ENCODE measurements at regions not wholly inside any gene's neighbourhood (a gene's known extent, or its start where the extent isn't known, plus 50 kb on each side); places are given as distances from the start of the nearest gene placed in this dataset.
"Not testable (repeated sequence)": the region's sequence is repeated elsewhere in the genome, so short reads cannot be mapped to it uniquely, and the experiment has no call there.

DNA sequence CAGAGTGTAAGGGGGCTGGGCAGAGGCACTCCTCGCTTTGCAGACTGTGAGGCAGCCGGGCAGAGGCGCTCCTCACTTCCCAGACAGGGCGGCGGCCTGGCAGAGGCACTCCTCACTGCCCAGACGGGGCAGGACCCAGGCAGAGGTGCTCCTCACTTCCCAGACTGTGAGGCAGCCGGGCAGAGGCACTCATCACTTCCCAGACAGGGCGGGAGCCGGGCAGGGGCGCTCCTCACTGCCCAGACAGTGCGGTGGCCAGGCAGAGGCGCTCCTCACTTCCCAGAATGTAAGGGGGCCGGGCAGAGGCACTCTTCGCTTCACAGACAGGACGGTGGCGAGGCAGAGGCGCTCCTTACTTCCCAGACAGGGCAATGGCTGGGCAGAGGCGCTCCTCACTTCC is 442.5 kb downstream of the SPATA31D1 start:
- no peak for DNase-seq (ENCODE audit: low read depth in 4 of 4, low spot score in 3 of 4)

DNA sequence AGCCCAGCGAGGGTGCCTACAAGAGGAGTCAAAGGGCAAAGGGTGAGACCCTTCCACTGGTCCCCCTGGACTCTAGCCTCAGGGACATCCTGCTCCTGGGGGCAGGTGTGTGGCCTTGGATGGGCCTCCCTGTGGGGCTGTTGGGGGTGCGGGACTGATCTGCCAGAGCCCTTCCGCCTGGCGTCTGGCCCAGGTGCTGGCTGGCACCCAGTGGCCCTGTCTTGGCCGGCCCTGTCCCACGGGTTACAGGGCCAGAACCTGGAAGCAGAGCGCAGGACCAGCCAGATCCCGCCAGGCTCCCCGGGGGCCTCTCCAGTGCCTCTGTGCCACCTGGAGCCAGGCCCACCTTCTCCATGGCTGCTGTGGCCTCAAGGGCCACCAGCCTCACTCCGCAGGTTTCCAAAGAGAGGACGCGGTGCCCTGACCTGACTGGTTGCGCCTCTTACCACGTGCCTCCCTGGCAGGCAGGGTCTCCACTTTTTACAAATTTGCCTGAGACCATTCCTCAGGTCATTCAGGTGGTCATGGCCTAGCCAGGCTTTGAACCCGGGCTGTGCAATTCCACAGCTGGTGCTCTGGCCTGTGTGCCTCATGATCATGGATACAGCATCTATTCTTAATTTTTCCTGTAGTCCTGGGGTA is 444.8 kb downstream of the SPATA31D1 start:
- DNase-seq (ENCODE audit: low read depth in 4 of 4, low spot score in 3 of 4) = not testable (repeated sequence)

DNA sequence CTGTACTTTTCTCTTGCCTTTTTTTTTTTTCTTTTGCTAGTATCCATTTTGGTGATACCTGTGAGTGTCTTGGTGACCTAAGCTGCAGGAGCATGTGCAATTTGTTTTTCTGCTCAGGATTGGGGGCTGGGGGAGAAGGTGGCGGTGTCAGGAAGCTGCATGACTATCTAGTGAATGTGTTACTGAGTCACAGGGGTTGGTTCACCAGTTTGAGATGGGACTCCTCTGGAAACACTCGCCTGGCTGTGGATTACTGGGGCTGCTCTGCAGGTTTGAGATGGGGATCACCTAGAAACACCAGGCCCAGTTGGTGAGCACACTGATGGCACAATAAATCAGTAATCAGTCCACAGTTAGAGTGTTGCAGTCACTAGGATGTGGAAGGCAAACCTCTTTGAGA is 447.9 kb downstream of the SPATA31D1 start:
- no peak for DNase-seq (ENCODE audit: low read depth in 4 of 4, low spot score in 3 of 4)

DNA sequence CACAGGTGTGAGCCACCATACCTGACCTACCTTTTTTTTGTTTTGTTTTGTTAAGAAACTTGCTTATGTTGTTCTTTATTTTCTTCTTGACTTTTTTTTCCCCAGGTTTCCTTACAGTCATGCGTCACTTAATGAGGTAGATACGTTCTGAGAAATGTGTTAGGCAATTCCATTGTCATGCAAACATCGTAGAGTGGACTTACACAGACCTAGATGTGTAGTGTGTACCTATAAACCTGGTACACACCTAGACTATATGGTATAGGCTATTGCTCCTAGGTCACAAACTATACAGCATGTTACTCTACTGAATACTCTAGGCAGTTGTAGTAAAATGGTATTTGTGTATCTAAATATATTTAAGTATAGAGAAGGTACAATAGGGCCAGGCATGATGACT is 448.6 kb downstream of the SPATA31D1 start:
- DNase-seq (ENCODE audit: low read depth in 4 of 4, low spot score in 3 of 4) = not testable (repeated sequence)

DNA sequence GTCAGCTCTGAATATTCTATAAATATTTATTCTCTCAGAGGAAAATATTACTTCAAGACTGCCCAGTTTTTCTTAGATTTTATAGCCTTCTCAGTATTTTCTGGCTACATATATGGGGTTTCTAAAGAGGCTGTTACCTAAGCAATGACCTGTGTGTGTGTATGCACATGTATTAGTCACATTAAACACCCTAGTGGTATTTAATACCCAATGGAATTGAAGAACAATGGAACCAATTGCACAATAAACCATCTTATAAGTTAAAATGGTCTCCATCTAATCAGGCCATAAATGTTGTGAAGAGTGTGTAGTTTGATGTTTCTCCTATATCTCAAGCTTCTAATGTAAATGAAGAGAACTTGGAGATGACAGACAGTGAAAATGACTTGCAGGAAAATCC is 450.0 kb downstream of the SPATA31D1 start:
- no peak for DNase-seq (ENCODE audit: low read depth in 4 of 4, low spot score in 3 of 4)

DNA sequence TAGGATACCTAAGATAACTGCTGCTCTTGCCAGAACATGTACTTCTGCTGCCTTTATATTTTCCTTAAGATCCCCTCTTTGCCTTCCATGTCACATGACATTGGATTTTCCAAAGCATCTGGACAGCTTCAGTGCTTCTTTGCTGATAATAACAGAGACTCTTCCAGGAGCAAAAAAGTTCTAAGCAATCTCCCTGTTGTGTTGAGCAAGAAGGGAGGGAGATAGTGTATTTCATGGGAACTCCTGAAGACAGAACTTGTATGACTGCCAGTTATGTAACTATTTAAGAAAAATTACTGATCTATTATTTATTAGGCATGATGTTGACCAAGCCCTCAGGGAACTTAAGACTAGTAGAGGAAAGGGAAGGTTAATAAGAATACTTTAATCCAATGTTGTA is 454.7 kb downstream of the SPATA31D1 start:
- DNase-seq (ENCODE audit: low read depth in 4 of 4, low spot score in 3 of 4) = no peak

DNA sequence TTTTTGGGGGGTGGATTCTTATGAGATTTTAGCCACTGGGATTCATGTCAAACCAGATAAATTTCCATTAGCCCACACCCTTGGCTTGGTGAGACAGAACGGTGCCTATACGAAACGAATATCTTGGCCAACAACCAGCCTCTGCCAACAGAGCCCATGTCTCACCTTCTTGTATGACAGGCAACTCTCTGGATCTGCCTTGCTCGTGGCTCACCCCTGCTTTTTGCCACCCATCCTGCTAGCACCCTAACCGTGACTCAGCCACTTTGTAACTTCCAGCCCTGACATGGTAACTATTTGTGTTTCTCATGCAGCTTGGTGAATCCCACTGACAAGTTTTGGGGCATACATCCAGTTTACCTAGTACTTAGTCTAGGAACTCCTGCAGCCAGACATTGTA is 457.0 kb downstream of the SPATA31D1 start:
- DNase-seq (ENCODE audit: low read depth in 4 of 4, low spot score in 3 of 4) = no peak

DNA sequence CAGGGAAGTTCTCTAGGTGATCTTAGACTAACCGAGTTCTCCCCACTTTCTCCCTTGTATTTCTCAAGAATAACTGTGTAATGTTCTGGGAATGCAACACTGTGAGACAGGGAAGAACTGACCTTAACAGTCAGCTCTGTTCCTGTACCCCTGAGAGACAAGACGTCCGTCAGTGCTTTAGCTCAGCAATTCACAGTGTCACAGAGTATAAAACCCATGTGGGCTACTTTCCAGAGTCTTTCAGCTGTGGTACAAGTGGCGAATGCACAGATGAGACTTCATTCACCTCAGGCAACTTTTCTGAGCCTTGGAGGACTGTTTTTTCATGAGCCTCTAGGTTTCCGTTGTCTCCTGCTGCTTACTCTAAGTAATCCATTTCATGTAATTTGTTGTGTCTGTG is 458.8 kb downstream of the SPATA31D1 start:
- no peak for DNase-seq (ENCODE audit: low read depth in 4 of 4, low spot score in 3 of 4)

DNA sequence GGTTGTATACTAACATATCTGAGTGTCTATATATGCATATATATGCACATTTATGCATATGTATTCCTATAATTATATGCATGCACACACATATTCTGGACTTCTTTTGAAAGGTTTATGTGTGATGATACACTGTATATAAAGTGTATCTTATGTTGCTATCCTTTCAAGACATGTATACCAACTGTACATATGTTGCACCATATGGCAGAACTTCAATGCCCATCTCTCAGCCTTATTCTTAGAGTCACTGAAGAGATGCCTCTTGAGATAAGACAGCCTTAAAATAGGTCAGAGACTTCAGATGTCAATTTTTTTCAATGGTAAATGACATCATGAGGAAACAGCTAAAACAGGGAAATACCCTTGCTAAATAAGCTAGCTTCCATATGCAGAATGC is 461.4 kb downstream of the SPATA31D1 start:
- DNase-seq (ENCODE audit: low read depth in 4 of 4, low spot score in 3 of 4) = no peak

DNA sequence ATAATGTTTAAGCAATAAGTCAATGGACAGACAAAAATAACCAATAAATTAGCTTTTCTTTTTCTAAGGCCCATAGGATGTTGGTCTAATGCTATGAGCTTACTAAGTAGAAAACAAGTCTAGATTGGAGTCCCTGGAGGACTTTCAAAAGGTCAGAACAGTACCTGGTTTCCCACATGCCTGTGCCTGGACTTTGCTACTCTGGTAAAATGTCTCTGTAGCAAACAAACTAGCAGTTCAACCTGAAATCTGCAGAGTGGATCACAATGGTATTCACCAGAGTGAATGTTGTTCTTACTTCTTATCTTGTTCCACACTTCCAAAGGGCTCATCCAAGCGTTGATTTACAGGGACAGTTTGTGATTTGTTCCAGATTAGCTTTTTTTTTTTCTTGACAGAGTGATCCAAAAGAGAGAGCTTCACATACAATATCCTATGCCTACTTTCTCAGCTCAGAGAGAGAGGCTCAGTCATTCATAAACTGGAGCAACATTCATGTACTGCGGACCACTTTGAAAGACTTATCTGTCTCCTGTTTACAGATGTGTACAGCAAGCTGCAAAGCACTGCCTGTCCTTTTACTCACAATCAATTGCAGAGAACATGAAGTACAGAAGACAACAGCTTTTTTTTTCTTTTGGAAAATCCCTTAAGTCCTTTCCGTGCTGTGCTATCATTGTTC is 466.1 kb downstream of the SPATA31D1 start:
- no peak for DNase-seq (ENCODE audit: low read depth in 4 of 4, low spot score in 3 of 4)

DNA sequence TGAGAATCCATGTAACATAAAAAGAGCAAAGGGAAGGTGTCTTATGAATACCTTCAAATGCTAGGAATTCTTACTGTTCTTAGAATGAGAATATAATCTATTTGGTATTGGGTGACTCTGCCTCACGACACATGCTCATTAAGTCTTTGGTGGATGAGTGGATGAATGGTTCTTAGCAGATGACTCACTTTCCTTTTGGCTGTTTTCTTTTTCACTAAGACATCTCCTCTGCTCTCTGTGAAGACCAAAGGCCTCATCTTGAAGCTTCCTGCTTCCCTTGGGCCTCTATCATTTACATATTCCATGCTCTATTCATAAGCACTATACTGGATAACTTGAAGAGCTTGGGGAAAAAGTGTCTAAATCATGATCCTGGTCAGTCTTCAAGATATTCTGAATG is 468.1 kb downstream of the SPATA31D1 start:
- no peak for DNase-seq (ENCODE audit: low read depth in 4 of 4, low spot score in 3 of 4)

DNA sequence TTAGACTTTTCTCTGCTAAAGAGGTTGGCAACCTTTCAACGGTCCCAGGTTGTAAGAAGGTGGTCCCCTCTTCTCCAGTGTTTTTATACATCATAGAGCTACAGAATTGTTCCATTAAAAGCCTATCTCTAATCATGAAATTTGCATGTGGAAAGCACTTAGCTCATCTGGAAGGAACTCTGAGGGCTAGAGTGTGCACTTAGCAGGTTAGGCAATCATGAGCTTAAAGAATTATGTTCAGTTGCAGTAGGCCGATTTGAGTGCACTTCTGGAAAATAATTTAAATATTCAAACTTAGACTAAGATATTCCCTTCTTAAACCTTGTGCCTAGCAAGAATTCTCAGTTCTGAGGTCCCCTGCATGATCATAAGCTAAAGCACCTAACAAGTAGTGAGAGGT is 468.7 kb downstream of the SPATA31D1 start:
- no peak for DNase-seq (ENCODE audit: low read depth in 4 of 4, low spot score in 3 of 4)

DNA sequence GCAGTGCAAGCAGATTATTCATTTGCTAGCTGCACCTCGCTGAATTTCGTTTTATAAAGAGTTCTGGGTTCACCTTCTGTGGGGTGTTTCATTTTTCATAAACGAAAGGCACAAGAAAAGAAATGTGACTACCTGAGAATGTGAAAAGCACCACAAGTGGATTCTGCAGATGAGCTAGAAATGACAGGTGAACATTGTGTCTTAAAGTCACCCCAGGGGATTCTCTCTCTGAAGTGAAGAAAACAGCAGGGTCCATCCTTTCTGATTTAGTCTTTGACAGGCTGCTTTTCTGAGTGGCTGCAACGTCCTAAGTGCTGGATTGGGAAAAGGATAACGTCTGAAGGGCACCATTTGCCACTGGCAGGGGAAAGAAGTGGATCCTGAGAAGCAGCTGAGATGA is 469.3 kb downstream of the SPATA31D1 start:
- no peak for DNase-seq (ENCODE audit: low read depth in 4 of 4, low spot score in 3 of 4)

DNA sequence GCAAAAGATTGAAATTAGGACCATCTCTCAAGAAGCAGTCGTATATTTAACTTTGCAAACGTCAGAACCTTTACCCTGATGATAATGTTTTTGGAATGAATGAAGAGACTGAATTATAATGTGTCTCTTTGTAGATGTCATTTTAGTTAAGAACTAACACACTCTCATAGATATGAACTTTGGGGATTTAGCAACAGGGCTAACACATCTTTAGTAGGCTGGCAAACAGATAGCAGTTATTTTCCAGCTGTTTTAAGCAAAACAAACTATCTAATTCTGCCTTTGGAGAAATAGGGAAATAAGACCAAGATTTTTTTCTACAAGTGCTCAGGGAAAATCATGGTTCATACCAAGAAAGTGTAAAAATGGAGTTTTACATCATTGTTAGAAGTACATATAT is 469.7 kb downstream of the SPATA31D1 start:
- no peak for DNase-seq (ENCODE audit: low read depth in 4 of 4, low spot score in 3 of 4)

DNA sequence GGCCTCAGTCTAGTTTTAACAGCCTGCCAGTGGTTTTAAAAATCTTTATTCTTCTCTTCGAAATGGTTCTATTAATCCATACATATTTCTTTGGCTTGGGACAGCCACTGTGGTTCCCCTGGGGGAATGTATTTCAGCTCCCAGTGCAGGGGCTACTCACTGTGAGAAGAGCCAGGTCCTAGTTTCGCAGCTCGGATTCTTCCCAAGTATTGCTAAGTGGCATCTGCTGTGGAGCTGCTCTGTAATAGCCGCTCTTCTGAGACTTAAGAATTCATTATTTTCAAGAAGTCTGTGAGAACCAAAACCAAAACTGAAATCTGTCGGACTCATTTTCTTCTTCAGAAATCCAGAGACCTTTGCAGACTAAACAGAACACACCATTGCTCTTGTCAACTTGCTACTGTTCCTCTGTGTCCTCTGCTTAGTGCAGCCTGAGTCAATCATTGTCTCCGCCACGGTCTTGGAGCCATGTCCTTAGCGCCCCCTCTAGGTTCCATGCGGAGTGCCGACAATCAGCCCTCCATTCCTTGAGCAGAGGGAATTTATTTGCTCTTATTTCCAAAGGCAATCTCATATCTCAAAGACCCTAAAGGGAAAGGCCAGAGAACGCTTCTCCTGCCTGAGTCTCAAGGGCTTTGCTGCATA is 478.2 kb downstream of the SPATA31D1 start:
- no peak for DNase-seq (ENCODE audit: low read depth in 4 of 4, low spot score in 3 of 4)

DNA sequence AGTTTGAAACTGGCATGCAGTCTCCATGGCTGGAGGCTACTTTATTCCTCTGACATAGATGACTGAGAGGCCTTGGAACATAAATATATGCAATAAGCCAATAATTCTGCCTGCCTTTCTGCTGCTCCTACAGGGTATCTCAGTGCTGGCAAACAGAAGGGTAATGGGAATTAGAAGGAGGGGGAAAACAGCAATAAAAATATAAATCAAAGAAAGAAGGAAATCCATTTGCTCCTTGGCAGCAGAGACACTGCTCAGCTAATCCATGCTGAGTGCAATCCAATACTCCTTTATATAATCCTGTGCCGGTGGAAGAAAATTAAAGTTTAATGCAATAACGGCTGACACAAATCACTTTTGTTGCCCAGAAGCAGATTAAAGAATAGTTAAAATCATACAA is 478.9 kb downstream of the SPATA31D1 start:
- no peak for DNase-seq (ENCODE audit: low read depth in 4 of 4, low spot score in 3 of 4)

DNA sequence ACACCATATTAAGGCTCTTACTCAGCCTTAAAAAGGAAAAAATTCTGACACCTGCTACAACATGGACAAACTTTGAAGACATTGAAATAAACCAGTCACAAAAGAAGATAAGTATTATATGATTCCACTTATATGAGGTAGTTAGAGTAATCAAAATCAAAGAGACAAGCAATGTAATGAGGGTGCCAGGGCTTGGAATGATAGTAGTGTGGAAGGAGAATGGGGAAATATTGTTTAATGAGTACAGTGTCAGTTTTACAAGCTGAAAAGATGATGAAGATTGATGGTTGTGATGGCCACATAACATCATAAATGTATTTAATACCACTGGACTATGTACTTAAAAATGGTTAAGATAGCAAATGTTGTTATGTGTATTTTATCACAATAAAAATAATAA is 485.7 kb downstream of the SPATA31D1 start:
- no peak for DNase-seq (ENCODE audit: low read depth in 4 of 4, low spot score in 3 of 4)

DNA sequence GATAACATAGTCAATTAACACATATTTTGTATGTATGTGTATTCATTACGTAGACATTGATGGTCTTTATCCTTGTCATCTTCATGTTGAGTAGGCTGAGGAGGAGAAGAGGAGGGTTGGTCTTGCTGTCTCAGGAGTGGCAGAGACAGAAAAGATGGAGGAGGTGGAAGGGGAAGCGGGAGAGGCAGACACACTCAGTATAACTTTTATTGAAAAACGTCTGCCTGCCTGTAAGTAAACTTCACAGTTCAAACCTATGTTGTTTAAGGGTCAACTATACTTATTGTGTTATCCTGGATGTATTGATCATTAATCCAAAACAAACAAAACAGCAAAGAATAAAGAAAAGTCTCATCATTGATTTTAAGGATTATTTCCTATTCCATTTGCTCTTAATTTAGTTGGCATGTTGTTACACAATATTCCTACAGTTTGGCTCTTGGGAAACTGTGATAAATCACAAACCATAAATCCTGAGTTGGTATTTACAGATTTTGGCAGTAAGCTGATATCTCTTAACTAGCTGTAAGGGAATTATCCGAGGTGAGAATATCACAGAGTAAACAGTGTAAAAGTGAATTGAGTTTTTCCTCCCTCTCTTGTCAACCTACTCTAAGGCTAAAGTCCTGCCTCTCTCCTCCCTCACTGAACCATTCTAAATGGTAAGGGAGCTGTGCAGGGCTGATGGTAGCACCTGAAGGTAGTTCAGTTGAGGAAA is 487.2 kb downstream of the SPATA31D1 start:
- DNase-seq (ENCODE audit: low read depth in 4 of 4, low spot score in 3 of 4) = no peak

DNA sequence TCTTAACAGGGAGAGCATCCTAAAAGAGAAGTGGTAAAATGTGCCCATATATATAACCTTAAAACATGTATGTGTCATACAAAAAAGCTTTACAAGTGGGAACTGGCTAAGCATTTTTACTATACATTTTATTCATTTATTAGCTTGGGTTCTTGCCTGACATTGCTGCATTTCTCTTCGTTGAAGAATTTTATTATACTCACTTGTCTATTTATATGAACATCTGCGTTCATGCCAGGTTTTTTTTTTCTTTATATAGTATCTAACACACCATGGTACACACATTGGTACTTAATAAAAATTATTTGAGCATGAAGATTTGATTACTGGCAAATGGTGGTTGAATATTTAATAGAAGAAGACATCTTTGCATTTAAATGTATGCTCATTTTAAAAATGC is 492.3 kb downstream of the SPATA31D1 start:
- DNase-seq (ENCODE audit: low read depth in 4 of 4, low spot score in 3 of 4) = no peak

DNA sequence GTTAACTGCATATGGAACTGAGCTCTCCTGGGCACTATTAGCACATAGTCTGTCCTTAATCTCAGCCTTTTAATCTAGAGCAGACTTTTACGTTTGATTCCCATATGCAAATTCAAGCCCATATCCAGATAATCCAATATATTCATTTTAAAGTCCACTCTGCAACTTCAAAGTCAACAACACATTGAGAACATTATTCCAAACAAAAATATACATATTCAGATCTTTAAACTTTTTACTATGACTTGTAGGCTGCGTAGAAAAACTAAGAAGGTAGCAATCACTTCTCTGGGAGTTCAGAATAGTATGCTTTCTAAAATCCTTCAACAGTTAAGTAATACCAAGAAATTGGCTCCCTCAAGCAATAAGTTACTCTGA is 499.4 kb downstream of the SPATA31D1 start:
- no peak for DNase-seq (ENCODE audit: low read depth in 4 of 4, low spot score in 3 of 4)

DNA sequence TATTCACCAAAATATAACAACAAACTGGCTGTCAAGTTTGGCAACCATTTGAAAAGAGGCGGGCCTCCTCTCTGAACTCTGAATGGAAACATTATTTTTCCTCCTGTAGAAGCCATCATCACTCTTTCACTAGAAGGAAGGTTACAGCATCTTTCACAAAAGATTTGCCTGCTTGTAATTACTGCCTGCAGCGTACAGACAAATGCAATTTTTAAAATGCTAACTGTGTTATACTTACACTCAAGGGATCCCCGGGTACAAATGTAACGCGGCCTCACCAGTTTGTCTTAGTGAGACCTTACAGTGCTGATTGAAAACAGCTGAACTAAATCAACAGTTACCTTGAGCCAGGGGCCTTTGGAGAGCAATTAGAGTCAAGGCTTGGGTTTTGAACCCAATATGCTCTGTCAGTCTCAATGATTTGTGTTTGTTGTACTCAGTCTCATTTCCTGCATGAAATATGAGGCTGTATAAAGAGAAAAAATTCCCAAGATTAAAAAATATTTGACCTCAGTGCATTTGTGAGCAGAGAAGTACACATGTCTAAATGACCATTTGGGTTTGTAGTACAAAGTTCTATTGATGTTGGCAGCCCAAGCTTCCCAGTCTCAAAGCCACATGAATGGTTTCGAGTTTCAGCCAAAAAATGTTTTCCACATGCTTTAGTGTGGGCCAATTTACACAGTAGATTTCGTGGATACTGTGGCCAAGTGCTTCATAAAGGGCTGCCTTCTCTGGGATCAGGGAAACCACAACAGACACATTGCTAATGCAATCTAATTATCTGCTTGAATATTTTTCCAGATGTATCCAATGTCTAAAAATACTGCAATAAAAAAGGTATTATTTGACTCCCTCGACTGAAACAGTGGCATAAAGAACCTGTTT is 500.0 kb downstream of the SPATA31D1 start:
- peak; percentile 65 to 68 (median 66) for DNase-seq (ENCODE audit: low read depth in 4 of 4, low spot score in 3 of 4)
